ENCODE measurements at regions not wholly inside any gene's neighbourhood (a gene's known extent, or its start where the extent isn't known, plus 50 kb on each side); places are given as distances from the start of the nearest gene placed in this dataset.

DNA sequence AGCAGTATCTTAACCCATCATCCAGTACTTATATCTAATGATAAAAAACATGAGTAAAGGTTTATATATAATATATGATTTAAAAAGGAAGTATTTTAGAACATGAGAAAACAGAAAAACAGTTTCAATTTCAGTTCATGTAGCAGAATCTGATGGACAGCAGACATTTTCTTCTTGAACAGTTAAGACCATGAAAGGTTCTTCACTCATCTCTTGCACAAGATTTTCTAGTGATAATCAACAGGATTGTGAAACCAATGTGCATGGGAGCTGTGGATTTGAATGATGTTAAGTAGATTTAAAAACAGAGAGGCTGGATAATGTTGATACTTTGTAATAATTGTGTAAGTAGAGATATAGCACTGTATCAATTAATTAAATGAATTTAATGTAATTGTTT lies 1297.6 kb downstream of the BRINP3 start:
- H3K27ac ChIP-seq (ENCODE audit: low read depth in 1 of 2, low read length in 2 of 2): no peak overlapping the region
- no peaks in the 10 kb centered on the region for H3K36me3 ChIP-seq (ENCODE audit: control insufficient read depth in 4 of 4, insufficient read depth in 3 of 4, low read depth in 1 of 4, low read length in 3 of 4)
- TF ChIP-seq YY1 (IDR thresholded peaks at IDR 0.05): no peak
- TF ChIP-seq SP1 (IDR thresholded peaks at IDR 0.05): no peak
- TF ChIP-seq, protein P1, sequence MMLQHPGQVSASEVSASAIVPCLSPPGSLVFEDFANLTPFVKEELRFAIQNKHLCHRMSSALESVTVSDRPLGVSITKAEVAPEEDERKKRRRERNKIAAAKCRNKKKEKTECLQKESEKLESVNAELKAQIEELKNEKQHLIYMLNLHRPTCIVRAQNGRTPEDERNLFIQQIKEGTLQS (IDR thresholded peaks at IDR 0.05): no peak
- TF ChIP-seq, protein P2, sequence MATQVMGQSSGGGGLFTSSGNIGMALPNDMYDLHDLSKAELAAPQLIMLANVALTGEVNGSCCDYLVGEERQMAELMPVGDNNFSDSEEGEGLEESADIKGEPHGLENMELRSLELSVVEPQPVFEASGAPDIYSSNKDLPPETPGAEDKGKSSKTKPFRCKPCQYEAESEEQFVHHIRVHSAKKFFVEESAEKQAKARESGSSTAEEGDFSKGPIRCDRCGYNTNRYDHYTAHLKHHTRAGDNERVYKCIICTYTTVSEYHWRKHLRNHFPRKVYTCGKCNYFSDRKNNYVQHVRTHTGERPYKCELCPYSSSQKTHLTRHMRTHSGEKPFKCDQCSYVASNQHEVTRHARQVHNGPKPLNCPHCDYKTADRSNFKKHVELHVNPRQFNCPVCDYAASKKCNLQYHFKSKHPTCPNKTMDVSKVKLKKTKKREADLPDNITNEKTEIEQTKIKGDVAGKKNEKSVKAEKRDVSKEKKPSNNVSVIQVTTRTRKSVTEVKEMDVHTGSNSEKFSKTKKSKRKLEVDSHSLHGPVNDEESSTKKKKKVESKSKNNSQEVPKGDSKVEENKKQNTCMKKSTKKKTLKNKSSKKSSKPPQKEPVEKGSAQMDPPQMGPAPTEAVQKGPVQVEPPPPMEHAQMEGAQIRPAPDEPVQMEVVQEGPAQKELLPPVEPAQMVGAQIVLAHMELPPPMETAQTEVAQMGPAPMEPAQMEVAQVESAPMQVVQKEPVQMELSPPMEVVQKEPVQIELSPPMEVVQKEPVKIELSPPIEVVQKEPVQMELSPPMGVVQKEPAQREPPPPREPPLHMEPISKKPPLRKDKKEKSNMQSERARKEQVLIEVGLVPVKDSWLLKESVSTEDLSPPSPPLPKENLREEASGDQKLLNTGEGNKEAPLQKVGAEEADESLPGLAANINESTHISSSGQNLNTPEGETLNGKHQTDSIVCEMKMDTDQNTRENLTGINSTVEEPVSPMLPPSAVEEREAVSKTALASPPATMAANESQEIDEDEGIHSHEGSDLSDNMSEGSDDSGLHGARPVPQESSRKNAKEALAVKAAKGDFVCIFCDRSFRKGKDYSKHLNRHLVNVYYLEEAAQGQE (IDR thresholded peaks at IDR 0.05): no peak
- no peak overlapping the region for H3K9ac ChIP-seq (ENCODE audit: low read depth in 1 of 2, low read length in 2 of 2)
- H3K9me3 ChIP-seq (ENCODE audit: control insufficient read depth in 4 of 4, low read length in 3 of 4): no peaks in the 10 kb centered on the region
- no peak overlapping the region for H3K4me3 ChIP-seq (ENCODE audit: low read depth in 1 of 3, low read length in 3 of 3)
- DNase-seq (ENCODE audit: low spot score): no peak
- no peaks in the 10 kb centered on the region for H3K27me3 ChIP-seq (ENCODE audit: control insufficient read depth in 4 of 4, insufficient read depth in 4 of 4, low read length in 3 of 4)
- no peaks in the 10 kb centered on the region for H3K4me1 ChIP-seq (ENCODE audit: control insufficient read depth in 4 of 4, insufficient read depth in 4 of 4, low read length in 3 of 4)

DNA sequence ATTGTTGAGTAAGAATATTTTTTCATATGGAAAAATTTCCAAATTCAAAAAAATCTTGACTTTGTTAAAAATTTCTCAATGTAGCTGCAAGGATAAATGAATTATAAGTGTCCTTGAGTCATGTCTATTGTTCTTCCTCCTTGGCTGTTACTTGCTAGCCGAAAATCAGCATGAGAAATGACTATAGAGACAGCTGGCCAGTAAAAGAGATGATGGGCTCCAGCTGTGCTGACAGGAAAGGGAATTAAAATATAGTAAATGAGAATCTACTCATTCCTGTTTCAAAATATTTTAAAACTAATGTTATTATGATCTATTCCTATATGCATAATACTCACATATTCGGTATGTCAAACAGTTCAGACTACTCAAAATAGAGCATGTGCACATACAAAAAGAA lies 1292.6 kb downstream of the BRINP3 start:
- H3K9ac ChIP-seq (ENCODE audit: low read depth in 1 of 2, low read length in 2 of 2): no peak overlapping the region
- WGBS: 68% methylated on average over 2 of the region's 2 CpGs
- TF ChIP-seq HNF4A (conservative IDR thresholded peaks at IDR 0.05) (no peak), RAD21 (IDR thresholded peaks at IDR 0.05) (no peak), FOXA2 (IDR thresholded peaks at IDR 0.05) (no peak), FOXA1 (IDR thresholded peaks at IDR 0.05) (no peak), NR2F2 (IDR thresholded peaks at IDR 0.05) (no peak)
- TF ChIP-seq, protein P3, sequence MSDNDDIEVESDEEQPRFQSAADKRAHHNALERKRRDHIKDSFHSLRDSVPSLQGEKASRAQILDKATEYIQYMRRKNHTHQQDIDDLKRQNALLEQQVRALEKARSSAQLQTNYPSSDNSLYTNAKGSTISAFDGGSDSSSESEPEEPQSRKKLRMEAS (IDR thresholded peaks at IDR 0.05): no peak
- TF ChIP-seq, protein P4, sequence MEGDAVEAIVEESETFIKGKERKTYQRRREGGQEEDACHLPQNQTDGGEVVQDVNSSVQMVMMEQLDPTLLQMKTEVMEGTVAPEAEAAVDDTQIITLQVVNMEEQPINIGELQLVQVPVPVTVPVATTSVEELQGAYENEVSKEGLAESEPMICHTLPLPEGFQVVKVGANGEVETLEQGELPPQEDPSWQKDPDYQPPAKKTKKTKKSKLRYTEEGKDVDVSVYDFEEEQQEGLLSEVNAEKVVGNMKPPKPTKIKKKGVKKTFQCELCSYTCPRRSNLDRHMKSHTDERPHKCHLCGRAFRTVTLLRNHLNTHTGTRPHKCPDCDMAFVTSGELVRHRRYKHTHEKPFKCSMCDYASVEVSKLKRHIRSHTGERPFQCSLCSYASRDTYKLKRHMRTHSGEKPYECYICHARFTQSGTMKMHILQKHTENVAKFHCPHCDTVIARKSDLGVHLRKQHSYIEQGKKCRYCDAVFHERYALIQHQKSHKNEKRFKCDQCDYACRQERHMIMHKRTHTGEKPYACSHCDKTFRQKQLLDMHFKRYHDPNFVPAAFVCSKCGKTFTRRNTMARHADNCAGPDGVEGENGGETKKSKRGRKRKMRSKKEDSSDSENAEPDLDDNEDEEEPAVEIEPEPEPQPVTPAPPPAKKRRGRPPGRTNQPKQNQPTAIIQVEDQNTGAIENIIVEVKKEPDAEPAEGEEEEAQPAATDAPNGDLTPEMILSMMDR (IDR thresholded peaks at IDR 0.05; ENCODE audit: low read depth, low read length, missing input control): no peak
- H3K27ac ChIP-seq (ENCODE audit: low read depth in 1 of 2, low read length in 2 of 2): no peak overlapping the region
- DNase-seq (ENCODE audit: low spot score): no peak
- H3K4me3 ChIP-seq (ENCODE audit: low read depth in 1 of 3, low read length in 3 of 3): no peak overlapping the region
- H3K27me3 ChIP-seq (ENCODE audit: control insufficient read depth in 4 of 4, insufficient read depth in 4 of 4, low read length in 3 of 4): no peaks in the 10 kb centered on the region
- H3K4me1 ChIP-seq (ENCODE audit: control insufficient read depth in 4 of 4, insufficient read depth in 4 of 4, low read length in 3 of 4): no peaks in the 10 kb centered on the region
- no peaks in the 10 kb centered on the region for H3K9me3 ChIP-seq (ENCODE audit: control insufficient read depth in 4 of 4, low read length in 3 of 4)
- H3K36me3 ChIP-seq (ENCODE audit: control insufficient read depth in 4 of 4, insufficient read depth in 3 of 4, low read depth in 1 of 4, low read length in 3 of 4): no peaks in the 10 kb centered on the region

DNA sequence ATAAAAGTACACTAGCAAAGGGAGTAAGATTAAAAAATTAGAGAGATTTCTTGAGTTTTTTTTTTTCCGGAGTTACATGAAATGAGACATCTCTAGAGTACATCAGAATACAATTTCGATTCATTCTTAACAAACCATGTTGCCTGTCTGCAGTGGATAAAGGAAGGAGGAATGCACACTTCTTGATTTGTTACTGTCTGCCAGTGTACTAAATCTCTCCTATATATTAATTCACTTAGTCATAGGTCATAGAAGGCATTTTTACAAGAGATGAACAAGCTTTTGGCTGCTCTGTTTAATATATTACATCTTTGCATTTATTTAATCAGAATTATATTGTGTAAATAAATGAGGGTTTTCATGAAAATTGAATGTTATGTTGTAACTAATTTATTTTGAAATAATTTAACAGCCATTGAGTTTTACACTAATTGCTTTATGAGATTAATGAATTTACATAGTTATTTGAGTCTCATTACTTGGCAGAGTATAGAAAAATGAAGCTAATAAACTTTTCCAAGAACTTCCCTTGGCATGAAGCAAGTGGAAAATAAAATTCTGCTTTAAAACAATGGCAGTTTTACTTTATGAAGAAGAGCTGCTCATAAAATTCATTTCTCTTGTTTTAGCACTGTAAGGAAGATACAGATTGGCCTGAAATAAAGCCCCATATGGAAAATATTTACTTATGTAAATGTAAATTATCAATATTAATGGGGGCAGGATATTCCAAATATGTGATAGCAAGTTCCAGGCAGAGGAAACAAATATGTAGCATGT lies 1284.7 kb downstream of the BRINP3 start:
- DNase-seq (ENCODE audit: low spot score): no peak
- Histone ChIP-seq H3K9ac (ENCODE audit: low read depth in 1 of 2, low read length in 2 of 2) (no peak overlapping the region), H3K36me3 (ENCODE audit: control insufficient read depth in 4 of 4, insufficient read depth in 3 of 4, low read depth in 1 of 4, low read length in 3 of 4) (no peaks in the 10 kb centered on the region), H3K27me3 (ENCODE audit: control insufficient read depth in 4 of 4, insufficient read depth in 4 of 4, low read length in 3 of 4) (no peaks in the 10 kb centered on the region), H3K9me3 (ENCODE audit: control insufficient read depth in 4 of 4, low read length in 3 of 4) (no peaks in the 10 kb centered on the region), H3K4me1 (ENCODE audit: control insufficient read depth in 4 of 4, insufficient read depth in 4 of 4, low read length in 3 of 4) (no peaks in the 10 kb centered on the region), H3K4me3 (ENCODE audit: low read depth in 1 of 3, low read length in 3 of 3) (no peak overlapping the region), H3K27ac (ENCODE audit: low read depth in 1 of 2, low read length in 2 of 2) (no peak overlapping the region)
- WGBS: 71% methylated on average over 2 of the region's 2 CpGs
- no peak for TF ChIP-seq JUND (IDR thresholded peaks at IDR 0.05)
- TF ChIP-seq RXRA (IDR thresholded peaks at IDR 0.05): no peak
- TF ChIP-seq, protein P4 (IDR thresholded peaks at IDR 0.05; ENCODE audit: low read depth, low read length, missing input control): no peak
- TF ChIP-seq YY1 (IDR thresholded peaks at IDR 0.05): no peak
- TF ChIP-seq FOXA2 (IDR thresholded peaks at IDR 0.05): no peak
- no peak for TF ChIP-seq GABPA (IDR thresholded peaks at IDR 0.05 in 1 of 2, conservative IDR thresholded peaks at IDR 0.05 in 1 of 2)
- TF ChIP-seq, protein P2 (IDR thresholded peaks at IDR 0.05): no peak
- no peak for TF ChIP-seq RAD21 (IDR thresholded peaks at IDR 0.05)
- no peak for TF ChIP-seq FOXA1 (IDR thresholded peaks at IDR 0.05)
- no peak for TF ChIP-seq SP1 (IDR thresholded peaks at IDR 0.05)

All from liver (tissue), 8 donors.